HL-60 (cell line): ENCODE measurements at regions not wholly inside any gene's neighbourhood (a gene's known extent, or its start where the extent isn't known, plus 50 kb on each side); places are given as distances from the start of the nearest gene placed in this dataset.

Source experiments
- GABPA ChIP-seq: IDR thresholded peaks from 2 replicates; pipeline ENCODE4 v1.6.1; 2012; ENCODE audit warnings: low read depth
- POLR2AphosphoS5 ChIP-seq: IDR thresholded peaks from 2 replicates; pipeline ENCODE4 v1.6.1; 2012; ENCODE audit warnings: low read depth
- REST ChIP-seq: IDR thresholded peaks from 2 replicates; pipeline ENCODE4 v1.6.1; 2012; ENCODE audit warnings: low read depth; ENCODE audit not compliant: insufficient replicate concordance
- SPI1 ChIP-seq: IDR thresholded peaks from 2 replicates; pipeline ENCODE4 v1.6.1; 2012; ENCODE audit warnings: low read depth, mild to moderate bottlenecking, borderline replicate concordance
- TF ChIP-seq, protein P1 (sequence below): IDR thresholded peaks from one replicate; pipeline ENCODE4 v1.5.1; 2011; ENCODE audit warnings: low read length, control low read depth, inconsistent platforms; ENCODE audit not compliant: insufficient read depth

GRCh38 chr5:42879291-42879690 is 67.6 kb upstream of the SELENOP start:
- TF ChIP-seq, protein P1, sequence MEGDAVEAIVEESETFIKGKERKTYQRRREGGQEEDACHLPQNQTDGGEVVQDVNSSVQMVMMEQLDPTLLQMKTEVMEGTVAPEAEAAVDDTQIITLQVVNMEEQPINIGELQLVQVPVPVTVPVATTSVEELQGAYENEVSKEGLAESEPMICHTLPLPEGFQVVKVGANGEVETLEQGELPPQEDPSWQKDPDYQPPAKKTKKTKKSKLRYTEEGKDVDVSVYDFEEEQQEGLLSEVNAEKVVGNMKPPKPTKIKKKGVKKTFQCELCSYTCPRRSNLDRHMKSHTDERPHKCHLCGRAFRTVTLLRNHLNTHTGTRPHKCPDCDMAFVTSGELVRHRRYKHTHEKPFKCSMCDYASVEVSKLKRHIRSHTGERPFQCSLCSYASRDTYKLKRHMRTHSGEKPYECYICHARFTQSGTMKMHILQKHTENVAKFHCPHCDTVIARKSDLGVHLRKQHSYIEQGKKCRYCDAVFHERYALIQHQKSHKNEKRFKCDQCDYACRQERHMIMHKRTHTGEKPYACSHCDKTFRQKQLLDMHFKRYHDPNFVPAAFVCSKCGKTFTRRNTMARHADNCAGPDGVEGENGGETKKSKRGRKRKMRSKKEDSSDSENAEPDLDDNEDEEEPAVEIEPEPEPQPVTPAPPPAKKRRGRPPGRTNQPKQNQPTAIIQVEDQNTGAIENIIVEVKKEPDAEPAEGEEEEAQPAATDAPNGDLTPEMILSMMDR, result no peak
- no peak for TF ChIP-seq REST
- TF ChIP-seq POLR2AphosphoS5, result no peak
- TF ChIP-seq GABPA, result no peak
- no peak for TF ChIP-seq SPI1
